ENCODE measurements at regions not wholly inside any gene's neighbourhood (a gene's known extent, or its start where the extent isn't known, plus 50 kb on each side); places are given as distances from the start of the nearest gene placed in this dataset.

- peaks cover 0 to 5% (median 2%) of the 10 kb centered on the region in 11 donors for H3K9me3 Mint-ChIP-seq
- ATAC-seq, result no peak
- CTCF ChIA-PET, result no interaction called here
Measured at GRCh38 chr10:131590567-131590966, 279.0 kb upstream of the TCERG1L start.

GRCh38 chr10:131591936-131592335 lies 280.4 kb upstream of the TCERG1L start:
- DNase-seq (no peak), ATAC-seq (no peak)
- peaks cover 0 to 5% (median 0%) of the 10 kb centered on the region in 11 donors for H3K9me3 Mint-ChIP-seq
- peaks cover 0 to 9% (median 0%) of the 10 kb centered on the region in 3 experiments for H3K9me3 ChIP-seq (ENCODE audit: control insufficient read depth in 2 of 3, low read length in 3 of 3)
- no peaks in the 10 kb centered on the region for H3K27me3 ChIP-seq (ENCODE audit: control insufficient read depth in 2 of 2, insufficient read depth in 2 of 2, low read length in 2 of 2)
- no peak overlapping the region for H3K27ac ChIP-seq (ENCODE audit: low read depth, low read length)
- no peak overlapping the region for H3K27ac Mint-ChIP-seq
- ChIA-PET POLR2A (no interaction called here), CTCF (no interaction called here)
- no peaks in the 10 kb centered on the region for H3K4me1 ChIP-seq (ENCODE audit: control insufficient read depth in 2 of 2, insufficient read depth in 2 of 2, low read length in 2 of 2)
- no peak overlapping the region for H3K4me3 Mint-ChIP-seq
- no peaks in the 10 kb centered on the region for H3K4me1 Mint-ChIP-seq
- no peak overlapping the region for H3K4me3 ChIP-seq (ENCODE audit: low read length)
- H3K36me3 ChIP-seq (ENCODE audit: control insufficient read depth in 2 of 3, insufficient read depth in 3 of 3, low read length in 3 of 3), result no peaks in the 10 kb centered on the region
- no peaks in the 10 kb centered on the region for H3K36me3 Mint-ChIP-seq
- intact Hi-C loops (cut with micrococcal nuclease), result no loop called here
- peaks cover 0 to 5% (median under 1%) of the 10 kb centered on the region in 5 donors for H3K27me3 Mint-ChIP-seq

More at GRCh38 chr10:131590567-131590966, 279.0 kb upstream of the TCERG1L start:
- POLR2A ChIA-PET, result no interaction called here
- Mint-ChIP-seq H3K27me3 (peaks cover 0 to 15% (median 14%) of the 10 kb centered on the region in 5 donors), H3K36me3 (no peaks in the 10 kb centered on the region), H3K4me1 (peaks cover 0 to 2% (median 0%) of the 10 kb centered on the region in 7 donors), H3K4me3 (no peak overlapping the region), H3K27ac (no peak overlapping the region)
- no peaks in the 10 kb centered on the region for H3K36me3 ChIP-seq (ENCODE audit: control insufficient read depth in 2 of 3, insufficient read depth in 3 of 3, low read length in 3 of 3)
- intact Hi-C loops (cut with micrococcal nuclease), result no loop called here
- no peak for DNase-seq
- no peak overlapping the region for H3K4me3 ChIP-seq (ENCODE audit: low read length)
- H3K27me3 ChIP-seq (ENCODE audit: control insufficient read depth in 2 of 2, insufficient read depth in 2 of 2, low read length in 2 of 2), result no peaks in the 10 kb centered on the region
- peaks cover 0 to 9% (median 0%) of the 10 kb centered on the region in 3 experiments for H3K9me3 ChIP-seq (ENCODE audit: control insufficient read depth in 2 of 3, low read length in 3 of 3)
- no peaks in the 10 kb centered on the region for H3K4me1 ChIP-seq (ENCODE audit: control insufficient read depth in 2 of 2, insufficient read depth in 2 of 2, low read length in 2 of 2)
- H3K27ac ChIP-seq (ENCODE audit: low read depth, low read length), result no peak overlapping the region

GRCh38 chr10:131609176-131609575 lies 291.6 kb upstream of the PPP2R2D start:
- Histone ChIP-seq H3K27ac (ENCODE audit: low read depth, low read length) (no peak overlapping the region), H3K9me3 (ENCODE audit: control insufficient read depth in 2 of 3, low read length in 3 of 3) (peaks cover 0 to 12% (median 0%) of the 10 kb centered on the region in 3 experiments), H3K4me1 (ENCODE audit: control insufficient read depth in 2 of 2, insufficient read depth in 2 of 2, low read length in 2 of 2) (no peaks in the 10 kb centered on the region), H3K4me3 (ENCODE audit: low read length) (no peak overlapping the region), H3K36me3 (ENCODE audit: control insufficient read depth in 2 of 3, insufficient read depth in 3 of 3, low read length in 3 of 3) (no peaks in the 10 kb centered on the region), H3K27me3 (ENCODE audit: control insufficient read depth in 2 of 2, insufficient read depth in 2 of 2, low read length in 2 of 2) (no peaks in the 10 kb centered on the region)
- POLR2A ChIA-PET, result no interaction called here
- H3K27me3 Mint-ChIP-seq, result peaks cover 0 to 25% (median 12%) of the 10 kb centered on the region in 5 donors
- H3K36me3 Mint-ChIP-seq, result peaks cover 0 to 2% (median 0%) of the 10 kb centered on the region in 5 donors
- H3K9me3 Mint-ChIP-seq, result peaks cover 3 to 33% (median 13%) of the 10 kb centered on the region in 11 donors
- no peak for DNase-seq
- no peak overlapping the region for H3K4me3 Mint-ChIP-seq
- no peak for ATAC-seq
- no peak overlapping the region for H3K27ac Mint-ChIP-seq
- CTCF ChIA-PET, result no interaction called here
- H3K4me1 Mint-ChIP-seq, result no peaks in the 10 kb centered on the region
- intact Hi-C loops (cut with micrococcal nuclease), result no loop called here

- ChIA-PET CTCF (no interaction called here), POLR2A (no interaction called here)
- no peak overlapping the region for H3K27ac Mint-ChIP-seq
- H3K4me3 Mint-ChIP-seq, result no peak overlapping the region
- no peak overlapping the region for H3K27ac ChIP-seq (ENCODE audit: low read depth, low read length)
- no peak for DNase-seq
- no peaks in the 10 kb centered on the region for H3K9me3 ChIP-seq (ENCODE audit: control insufficient read depth in 2 of 3, low read length in 3 of 3)
- peak; percentile 18 for ATAC-seq
- intact Hi-C loops (cut with micrococcal nuclease), result no loop called here
- H3K9me3 Mint-ChIP-seq, result peaks cover 0 to 8% (median 2%) of the 10 kb centered on the region in 11 donors
- no peaks in the 10 kb centered on the region for H3K36me3 Mint-ChIP-seq
- H3K27me3 ChIP-seq (ENCODE audit: control insufficient read depth in 2 of 2, insufficient read depth in 2 of 2, low read length in 2 of 2), result no peaks in the 10 kb centered on the region
- no peaks in the 10 kb centered on the region for H3K4me1 ChIP-seq (ENCODE audit: control insufficient read depth in 2 of 2, insufficient read depth in 2 of 2, low read length in 2 of 2)
- peaks cover 0 to 58% (median 26%) of the 10 kb centered on the region in 5 donors for H3K27me3 Mint-ChIP-seq
- no peak overlapping the region for H3K4me3 ChIP-seq (ENCODE audit: low read length)
- no peaks in the 10 kb centered on the region for H3K36me3 ChIP-seq (ENCODE audit: control insufficient read depth in 2 of 3, insufficient read depth in 3 of 3, low read length in 3 of 3)
- H3K4me1 Mint-ChIP-seq, result no peaks in the 10 kb centered on the region
Measured at GRCh38 chr10:131615150-131615549, 285.7 kb upstream of the PPP2R2D start.

GRCh38 chr10:131616040-131616439 lies 284.8 kb upstream of the PPP2R2D start:
- no peaks in the 10 kb centered on the region for H3K27me3 ChIP-seq (ENCODE audit: control insufficient read depth in 2 of 2, insufficient read depth in 2 of 2, low read length in 2 of 2)
- Mint-ChIP-seq H3K4me1 (no peaks in the 10 kb centered on the region), H3K27ac (no peak overlapping the region), H3K4me3 (no peak overlapping the region), H3K36me3 (no peaks in the 10 kb centered on the region), H3K27me3 (peaks cover 0 to 58% (median 23%) of the 10 kb centered on the region in 5 donors), H3K9me3 (peaks cover 0 to 8% (median 2%) of the 10 kb centered on the region in 11 donors)
- POLR2A ChIA-PET, result no interaction called here
- DNase-seq (no peak), ATAC-seq (no peak)
- no peaks in the 10 kb centered on the region for H3K4me1 ChIP-seq (ENCODE audit: control insufficient read depth in 2 of 2, insufficient read depth in 2 of 2, low read length in 2 of 2)
- H3K36me3 ChIP-seq (ENCODE audit: control insufficient read depth in 2 of 3, insufficient read depth in 3 of 3, low read length in 3 of 3), result no peaks in the 10 kb centered on the region
- H3K9me3 ChIP-seq (ENCODE audit: control insufficient read depth in 2 of 3, low read length in 3 of 3), result no peaks in the 10 kb centered on the region
- no peak overlapping the region for H3K27ac ChIP-seq (ENCODE audit: low read depth, low read length)
- intact Hi-C loops (cut with micrococcal nuclease), result no loop called here
- CTCF ChIA-PET, result no interaction called here
- H3K4me3 ChIP-seq (ENCODE audit: low read length), result no peak overlapping the region

- Histone ChIP-seq H3K36me3 (ENCODE audit: control insufficient read depth in 2 of 3, insufficient read depth in 3 of 3, low read length in 3 of 3) (no peaks in the 10 kb centered on the region), H3K9me3 (ENCODE audit: control insufficient read depth in 2 of 3, low read length in 3 of 3) (no peaks in the 10 kb centered on the region), H3K4me1 (ENCODE audit: control insufficient read depth in 2 of 2, insufficient read depth in 2 of 2, low read length in 2 of 2) (no peaks in the 10 kb centered on the region), H3K4me3 (ENCODE audit: low read length) (no peak overlapping the region), H3K27ac (ENCODE audit: low read depth, low read length) (no peak overlapping the region), H3K27me3 (ENCODE audit: control insufficient read depth in 2 of 2, insufficient read depth in 2 of 2, low read length in 2 of 2) (no peaks in the 10 kb centered on the region)
- intact Hi-C loops (cut with micrococcal nuclease), result no loop called here
- ATAC-seq, result no peak
- Mint-ChIP-seq H3K27me3 (peaks cover 0 to 54% (median 22%) of the 10 kb centered on the region in 5 donors), H3K4me1 (no peaks in the 10 kb centered on the region), H3K9me3 (peaks cover 0 to 8% (median 2%) of the 10 kb centered on the region in 11 donors), H3K36me3 (no peaks in the 10 kb centered on the region), H3K27ac (no peak overlapping the region), H3K4me3 (no peak overlapping the region)
- no peak for DNase-seq
- CTCF ChIA-PET, result no interaction called here
- POLR2A ChIA-PET, result no interaction called here
Measured at GRCh38 chr10:131617113-131617858, 283.5 kb upstream of the PPP2R2D start.
